DOHH2 (cell line): ENCODE measurements at regions not wholly inside any gene's neighbourhood (a gene's known extent, or its start where the extent isn't known, plus 50 kb on each side); places are given as distances from the start of the nearest gene placed in this dataset.

Source experiments
- H3F3A ChIP-seq: fragments of 200-600 bp; sonication (generic), shearing (Covaris generic); 2 replicates; pipeline ENCODE4 v1.6.0; 2016; ENCODE audit warnings: antibody characterized with exemption, mild to moderate bottlenecking; ENCODE audit not compliant: control insufficient read depth, insufficient read depth
- H3K27ac ChIP-seq: fragments of 200-600 bp; sonication (generic); 2 replicates; pipeline ENCODE4 v1.5.1; 2014; ENCODE audit warnings: low read depth, mild to moderate bottlenecking, low read length, moderate library complexity
- H3K27me3 ChIP-seq: fragments of 200-600 bp; sonication (generic); 2 replicates; pipeline ENCODE4 v1.6.1; 2014; ENCODE audit warnings: mild to moderate bottlenecking, low read length, mixed read lengths; ENCODE audit not compliant: control insufficient read depth
- H3K36me3 ChIP-seq: fragments of 200-600 bp; sonication (generic); 2 replicates; pipeline ENCODE4 v1.6.1; 2014; ENCODE audit warnings: mild to moderate bottlenecking, low read length, moderate library complexity, mixed read lengths; ENCODE audit not compliant: control insufficient read depth
- H3K4me1 ChIP-seq: fragments of 200-600 bp; sonication (generic); 2 replicates; pipeline ENCODE4 v1.6.1; 2014; ENCODE audit warnings: mild to moderate bottlenecking, low read length, mixed read lengths; ENCODE audit not compliant: control insufficient read depth
- H3K4me2 ChIP-seq: fragments of 200-600 bp; sonication (generic); 2 replicates; pipeline ENCODE4 v1.6.0; 2014; ENCODE audit warnings: mild to moderate bottlenecking, low read length, moderate library complexity
- H3K4me3 ChIP-seq: fragments of 200-600 bp; sonication (generic); 2 replicates; pipeline ENCODE4 v1.5.1; 2014; ENCODE audit warnings: mild to moderate bottlenecking, low read length, mixed read lengths
- H3K79me2 ChIP-seq: fragments of 200-600 bp; sonication (generic); 2 replicates; pipeline ENCODE4 v1.6.1; 2014; ENCODE audit warnings: mild to moderate bottlenecking, low read length, mixed read lengths; ENCODE audit not compliant: control insufficient read depth
- H3K9me2 ChIP-seq: fragments of 200-600 bp; sonication (generic); replicated peaks from 2 replicates; pipeline ENCODE4 v1.6.1; 2014; ENCODE audit warnings: mild to moderate bottlenecking, low read length, mixed read lengths; ENCODE audit not compliant: control insufficient read depth
- H3K9me3 ChIP-seq: fragments of 200-600 bp; sonication (generic); 2 replicates; pipeline ENCODE4 v1.6.1; 2014; ENCODE audit warnings: antibody characterized with exemption, low read length, mixed read lengths; ENCODE audit not compliant: control insufficient read depth, insufficient read depth
- H4K20me1 ChIP-seq: fragments of 200-600 bp; sonication (generic); 2 replicates; pipeline ENCODE4 v1.6.0; 2014; ENCODE audit warnings: low read depth, mild to moderate bottlenecking, antibody characterized with exemption, low read length, moderate library complexity; ENCODE audit not compliant: control insufficient read depth, insufficient read depth
- EZH2phosphoT487 ChIP-seq: fragments of 200-600 bp; sonication (generic); IDR thresholded peaks from 2 replicates; pipeline ENCODE4 v1.6.1; 2017; ENCODE audit warnings: borderline replicate concordance, mild to moderate bottlenecking, antibody characterized with exemption, low read length, moderate library complexity, mixed read lengths
- TF ChIP-seq, protein P1 (sequence below): fragments of 200-600 bp; sonication (generic); IDR thresholded peaks from one replicate; pipeline ENCODE4 v1.5.1; 2014; ENCODE audit warnings: antibody characterized with exemption, mild to moderate bottlenecking, low read depth, low read length; ENCODE audit not compliant: poor library complexity, severe bottlenecking

DNA sequence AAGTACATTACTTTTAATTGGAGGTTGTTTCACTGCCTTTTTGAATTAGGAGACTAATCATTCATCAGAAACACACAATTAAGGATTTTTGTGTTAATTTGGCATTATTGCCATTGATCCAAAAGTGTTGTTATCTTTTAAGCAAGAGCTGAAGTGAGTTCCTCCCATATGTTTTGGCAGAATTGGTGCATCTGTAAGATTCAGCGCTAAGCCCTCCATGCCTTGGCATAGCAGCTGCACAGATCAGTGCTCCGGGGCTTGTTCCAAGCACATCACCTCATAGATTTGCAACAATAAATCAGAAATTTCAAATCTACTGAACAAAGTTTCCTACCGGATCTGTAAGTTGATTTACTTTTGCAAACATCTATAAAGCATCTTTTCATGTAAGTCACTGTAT is 106.8 kb upstream of the PHACTR1 start:
- peaks cover 37% of the 10 kb centered on the region for H3K4me1 ChIP-seq
- no peaks in the 10 kb centered on the region for H3K9me3 ChIP-seq
- no peak overlapping the region for H3K4me3 ChIP-seq
- TF ChIP-seq EZH2phosphoT487, result no peak
- TF ChIP-seq, protein P1, sequence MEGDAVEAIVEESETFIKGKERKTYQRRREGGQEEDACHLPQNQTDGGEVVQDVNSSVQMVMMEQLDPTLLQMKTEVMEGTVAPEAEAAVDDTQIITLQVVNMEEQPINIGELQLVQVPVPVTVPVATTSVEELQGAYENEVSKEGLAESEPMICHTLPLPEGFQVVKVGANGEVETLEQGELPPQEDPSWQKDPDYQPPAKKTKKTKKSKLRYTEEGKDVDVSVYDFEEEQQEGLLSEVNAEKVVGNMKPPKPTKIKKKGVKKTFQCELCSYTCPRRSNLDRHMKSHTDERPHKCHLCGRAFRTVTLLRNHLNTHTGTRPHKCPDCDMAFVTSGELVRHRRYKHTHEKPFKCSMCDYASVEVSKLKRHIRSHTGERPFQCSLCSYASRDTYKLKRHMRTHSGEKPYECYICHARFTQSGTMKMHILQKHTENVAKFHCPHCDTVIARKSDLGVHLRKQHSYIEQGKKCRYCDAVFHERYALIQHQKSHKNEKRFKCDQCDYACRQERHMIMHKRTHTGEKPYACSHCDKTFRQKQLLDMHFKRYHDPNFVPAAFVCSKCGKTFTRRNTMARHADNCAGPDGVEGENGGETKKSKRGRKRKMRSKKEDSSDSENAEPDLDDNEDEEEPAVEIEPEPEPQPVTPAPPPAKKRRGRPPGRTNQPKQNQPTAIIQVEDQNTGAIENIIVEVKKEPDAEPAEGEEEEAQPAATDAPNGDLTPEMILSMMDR, result no peak
- no peaks in the 10 kb centered on the region for H3K79me2 ChIP-seq
- no peak overlapping the region for H3K27ac ChIP-seq
- H3K4me2 ChIP-seq, result no peak overlapping the region
- peaks cover 8% of the 10 kb centered on the region for H3K27me3 ChIP-seq
- no peaks in the 10 kb centered on the region for H4K20me1 ChIP-seq
- H3F3A ChIP-seq, result no peaks in the 10 kb centered on the region
- no peaks in the 10 kb centered on the region for H3K36me3 ChIP-seq
- H3K9me2 ChIP-seq, result no peaks in the 10 kb centered on the region

DNA sequence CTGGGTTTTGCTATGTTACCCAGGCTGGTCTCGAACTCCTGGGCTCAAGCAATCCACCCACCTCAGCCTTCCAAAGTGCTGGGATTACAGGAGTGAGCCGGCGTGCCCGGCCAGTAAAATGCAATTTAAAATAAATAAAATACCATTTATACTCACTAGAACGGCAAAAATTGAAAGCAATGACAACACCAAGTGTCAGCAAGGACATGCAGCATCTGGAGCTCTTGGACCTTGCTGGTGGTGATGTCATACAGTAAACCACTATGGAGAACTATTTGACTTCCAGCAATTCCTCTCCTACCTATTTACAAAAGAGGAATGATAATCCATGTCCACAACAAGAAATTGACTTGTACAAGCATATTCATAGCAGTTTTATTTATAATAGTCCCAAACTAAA is 105.7 kb upstream of the PHACTR1 start:
- Histone ChIP-seq H3K79me2 (no peaks in the 10 kb centered on the region), H3K9me3 (no peaks in the 10 kb centered on the region), H3F3A (no peaks in the 10 kb centered on the region), H3K36me3 (no peaks in the 10 kb centered on the region), H3K4me3 (no peak overlapping the region), H3K9me2 (no peaks in the 10 kb centered on the region), H3K27me3 (peaks cover 8% of the 10 kb centered on the region), H3K27ac (no peak overlapping the region), H4K20me1 (no peaks in the 10 kb centered on the region), H3K4me2 (no peak overlapping the region), H3K4me1 (peaks cover 32% of the 10 kb centered on the region)
- TF ChIP-seq EZH2phosphoT487, result no peak
- TF ChIP-seq, protein P1, result no peak

DNA sequence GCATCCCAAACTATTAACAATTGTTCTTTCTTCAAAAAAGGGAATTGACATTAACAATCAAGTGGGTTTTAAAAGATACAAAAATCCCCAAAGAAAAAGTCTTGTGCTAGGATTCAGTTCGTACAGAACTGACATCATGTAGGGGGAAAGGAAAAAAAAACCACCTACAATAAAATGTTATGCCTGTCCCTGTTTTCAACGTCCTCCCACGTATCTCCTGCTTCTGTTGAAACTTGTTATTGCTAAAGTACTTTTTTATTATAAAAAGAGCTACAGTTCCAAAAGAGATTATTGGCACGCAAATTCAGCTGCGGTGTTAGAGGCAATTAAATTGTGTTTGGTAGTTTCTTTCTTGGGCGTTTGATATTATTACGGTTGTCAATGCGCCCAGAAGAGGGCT is 102.8 kb upstream of the PHACTR1 start:
- H3K36me3 ChIP-seq, result no peaks in the 10 kb centered on the region
- H3K79me2 ChIP-seq, result no peaks in the 10 kb centered on the region
- H3K4me1 ChIP-seq, result peaks cover 5% of the 10 kb centered on the region
- H4K20me1 ChIP-seq, result no peaks in the 10 kb centered on the region
- H3K27ac ChIP-seq, result no peak overlapping the region
- H3K9me2 ChIP-seq, result no peaks in the 10 kb centered on the region
- no peaks in the 10 kb centered on the region for H3F3A ChIP-seq
- H3K27me3 ChIP-seq, result peaks cover 8% of the 10 kb centered on the region
- no peak for TF ChIP-seq EZH2phosphoT487
- TF ChIP-seq, protein P1, result no peak
- H3K4me3 ChIP-seq, result no peak overlapping the region
- no peaks in the 10 kb centered on the region for H3K9me3 ChIP-seq
- no peak overlapping the region for H3K4me2 ChIP-seq

DNA sequence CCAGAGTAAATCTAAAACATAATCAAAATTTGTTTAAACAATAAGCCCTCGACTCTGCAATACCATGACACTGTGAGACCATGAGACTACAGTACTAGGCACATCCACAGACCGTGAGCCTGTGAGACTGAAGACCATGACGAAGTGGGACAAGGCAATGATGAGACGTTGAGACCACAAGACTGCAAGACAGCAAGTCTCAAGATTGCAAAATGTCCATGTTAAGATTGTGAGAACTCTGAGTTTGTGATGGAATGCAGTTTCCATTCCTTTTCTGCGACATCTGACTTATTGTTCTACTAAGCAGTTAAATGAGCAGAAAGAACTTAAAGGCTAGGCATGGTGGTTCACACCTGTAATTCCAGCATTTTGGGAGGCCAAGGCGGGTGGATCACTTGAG is 102.1 kb upstream of the PHACTR1 start:
- Histone ChIP-seq H3F3A (no peaks in the 10 kb centered on the region), H3K36me3 (no peaks in the 10 kb centered on the region), H3K27ac (no peak overlapping the region), H3K79me2 (no peaks in the 10 kb centered on the region), H3K9me2 (no peaks in the 10 kb centered on the region), H3K27me3 (peaks cover 8% of the 10 kb centered on the region), H3K4me3 (no peak overlapping the region), H4K20me1 (no peaks in the 10 kb centered on the region), H3K4me1 (no peaks in the 10 kb centered on the region), H3K4me2 (no peak overlapping the region), H3K9me3 (no peaks in the 10 kb centered on the region)
- TF ChIP-seq EZH2phosphoT487, result no peak
- TF ChIP-seq, protein P1, result no peak
